HG03457 (cell line): ENCODE measurements at regions not wholly inside any gene's neighbourhood (a gene's known extent, or its start where the extent isn't known, plus 50 kb on each side); places are given as distances from the start of the nearest gene placed in this dataset.
"Not testable (repeated sequence)": the region's sequence is repeated elsewhere in the genome, so short reads cannot be mapped to it uniquely, and the experiment has no call there.

Experiments
- ATAC-seq: cut with Tn5 transposase; IDR thresholded peaks from one replicate; pipeline ENCODE4 v1.9.1; 2021; ENCODE audit warnings: moderate number of reproducible peaks; ENCODE audit not compliant: unreplicated experiment

DNA sequence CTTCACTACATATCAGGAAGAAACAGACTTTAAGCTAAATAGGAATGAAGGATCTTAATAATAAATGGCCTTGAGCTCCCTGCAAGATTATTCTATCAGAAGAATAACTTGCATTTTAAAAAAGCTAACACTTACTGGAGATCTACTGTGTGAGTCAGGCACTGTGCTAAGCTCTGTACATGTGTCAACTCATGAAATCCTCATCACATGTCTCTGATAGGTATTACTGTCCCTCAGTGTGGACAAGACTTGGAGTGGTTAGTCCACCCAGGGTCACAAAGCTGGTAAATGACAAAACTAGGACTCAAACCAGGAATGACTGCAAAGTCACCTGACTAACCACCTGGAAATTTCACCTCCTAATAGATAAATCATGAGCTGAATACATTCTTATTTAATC is 57.1 kb upstream of the KCTD7 start:
- no peak for ATAC-seq

DNA sequence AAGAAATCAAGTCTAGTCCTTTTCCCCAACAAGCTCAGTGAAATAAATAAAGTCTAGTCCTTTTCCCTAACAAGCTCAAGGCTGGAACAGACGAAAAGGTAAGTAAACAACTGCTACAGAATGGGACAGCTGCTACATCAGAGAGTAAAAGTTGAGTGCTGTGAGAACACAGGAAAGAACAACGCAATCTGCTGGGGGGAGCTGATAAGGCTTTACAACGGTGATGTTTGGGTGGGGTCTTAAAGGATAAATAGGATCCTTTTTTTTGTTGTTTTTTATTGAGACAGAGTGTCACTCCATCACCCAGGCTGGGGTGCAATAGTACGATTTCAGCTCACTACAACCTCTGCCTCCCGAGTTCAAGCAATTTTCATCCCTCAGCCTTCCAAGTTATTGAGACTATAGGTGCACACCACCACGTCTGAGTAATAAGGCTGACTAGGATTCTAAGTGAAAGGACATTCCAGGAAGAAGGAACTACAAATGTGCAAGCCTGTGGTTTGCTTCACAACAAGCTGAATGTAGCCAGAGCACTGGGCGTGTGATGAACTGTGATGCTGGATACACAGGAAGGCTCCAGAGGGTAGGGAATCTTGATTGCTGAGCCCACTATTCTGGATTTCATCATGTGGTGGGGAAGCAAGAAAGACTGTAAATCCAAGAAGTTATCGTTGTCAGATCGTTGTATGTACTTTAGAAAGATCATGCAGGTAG is 54.7 kb upstream of the KCTD7 start:
- ATAC-seq, result not testable (repeated sequence)

- ATAC-seq, result not testable (repeated sequence)
These were observed 53.9 kb upstream of the KCTD7 start for GRCh38 chr7:66574768-66575167.

DNA sequence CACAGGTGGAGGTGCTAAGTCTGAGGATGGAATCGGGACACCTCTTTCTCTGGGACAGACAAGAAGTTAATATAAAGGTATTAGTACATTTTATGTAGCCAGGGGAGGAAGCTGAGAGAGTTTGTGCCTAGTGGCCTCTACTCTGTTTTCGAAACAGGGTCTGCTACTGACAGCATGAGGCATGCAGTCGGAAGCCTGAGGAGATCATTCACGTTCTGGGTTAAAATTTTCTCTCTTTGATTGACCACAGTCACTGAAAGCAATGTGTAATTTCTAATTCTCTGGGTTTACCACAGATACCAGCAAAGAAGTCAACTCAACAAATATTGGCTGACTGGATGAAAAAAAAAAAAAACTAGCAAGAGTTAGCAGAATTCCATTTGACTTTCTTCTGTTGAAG is 53.3 kb upstream of the KCTD7 start:
- no peak for ATAC-seq

GRCh38 chr7:66576646-66577045 is 52.0 kb upstream of the KCTD7 start:
- no peak for ATAC-seq
